Lung (tissue), 11 donors: ENCODE measurements at regions not wholly inside any gene's neighbourhood (a gene's known extent, or its start where the extent isn't known, plus 50 kb on each side); places are given as distances from the start of the nearest gene placed in this dataset.

Experiments
- ATAC-seq: fragments of 200-7000 bp; cut with Tn5 transposase; one replicate; pipeline ENCODE4 v1.9.1; 2020; ENCODE audit warnings: moderate number of reproducible peaks; ENCODE audit not compliant: insufficient read depth, low FRiP score
- DNase-seq, 3 donors: peaks; one replicate each; pipeline ENCODE4 v3.0.0-alpha.2; 2013 to 2017
- H3K27ac ChIP-seq, 2 donors: one replicate each; pipeline ENCODE4 v1.5.1; 2013; ENCODE audit warnings: mild to moderate bottlenecking in 2 of 2, moderate library complexity in 2 of 2, control low read depth in 1 of 2, inconsistent platforms in 1 of 2, low read depth in 1 of 2, low read length in 1 of 2
- H3K27me3 ChIP-seq, 3 donors: one replicate each; pipeline ENCODE4 v1.5.1; 2013; ENCODE audit warnings: low read length in 2 of 3; ENCODE audit not compliant: control insufficient read depth in 3 of 3, insufficient read depth in 3 of 3
- H3K36me3 ChIP-seq, 4 donors: one replicate each; pipeline ENCODE4 v1.5.1; 2013; ENCODE audit warnings: low read length in 4 of 4, mild to moderate bottlenecking in 1 of 4, moderate library complexity in 1 of 4; ENCODE audit not compliant: control insufficient read depth in 4 of 4, insufficient read depth in 4 of 4
- H3K4me1 ChIP-seq, 5 donors: one replicate each; pipeline ENCODE4 v1.5.1; 2013; ENCODE audit warnings: low read length in 5 of 5, mild to moderate bottlenecking in 2 of 5, moderate library complexity in 1 of 5; ENCODE audit not compliant: control insufficient read depth in 5 of 5, insufficient read depth in 5 of 5
- H3K4me3 ChIP-seq: one replicate; pipeline ENCODE4 v1.5.1; 2013; ENCODE audit warnings: mild to moderate bottlenecking, control low read depth, moderate library complexity
- H3K9ac ChIP-seq, 2 donors: one replicate each; pipeline ENCODE4 v1.5.1; 2013; ENCODE audit warnings: low read length in 2 of 2, control low read depth in 1 of 2; ENCODE audit not compliant: insufficient read depth in 1 of 2
- H3K9me3 ChIP-seq, 4 donors: one replicate each; pipeline ENCODE4 v1.5.1; 2013; ENCODE audit warnings: low read length in 3 of 4, mild to moderate bottlenecking in 1 of 4, moderate library complexity in 1 of 4; ENCODE audit not compliant: control insufficient read depth in 4 of 4, insufficient read depth in 3 of 4
- CTCF ChIP-seq: IDR thresholded peaks from 2 replicates; pipeline ENCODE4 v1.5.1; 2012; ENCODE audit warnings: mild to moderate bottlenecking; ENCODE audit errors: control extremely low read depth, extremely low read depth
- WGBS, 2 donors: extraction: QIAGEN DNeasy Blood & Tissue Kit; methylation state at CpG; one replicate each; pipeline ENCODE4 v1.1.7; 2013; 5-methylcytosine and 5-hydroxymethylcytosine counted together
- donor health status: control.
- donor health status: control.
- donor health status: Bipolar disorder and iron deficiency.
- donor health status: healthy.
- donor health status: DM: yes; HTN: yes; CAD: no.

GRCh38 chr15:93314245-93314644, 225.2 kb upstream of the RGMA start:
- peaks cover 0 to 2% (median 0%) of the 10 kb centered on the region in 4 donors for H3K9me3 ChIP-seq
- H3K4me3 ChIP-seq, result no peak overlapping the region
- no peaks in the 10 kb centered on the region for H3K36me3 ChIP-seq
- no peaks in the 10 kb centered on the region for H3K27me3 ChIP-seq
- H3K4me1 ChIP-seq, result peaks cover 0 to 15% (median 1%) of the 10 kb centered on the region in 5 donors
- DNase-seq, result no peak
- ATAC-seq, result no peak
- 91 to 92% methylated on average over 5 of the region's 5 CpGs for WGBS, 2 donors
- TF ChIP-seq CTCF, result no peak
- H3K27ac ChIP-seq, result no peak overlapping the region
- no peak overlapping the region for H3K9ac ChIP-seq

GRCh38 chr15:93312891-93313486, 224.0 kb upstream of the RGMA start:
- H3K9me3 ChIP-seq, result no peaks in the 10 kb centered on the region
- DNase-seq, result peak in 2 of 3 donors; percentile 63 to 74
- H3K27ac ChIP-seq, result no peak overlapping the region
- 75 to 77% methylated on average over 7 of the region's 7 CpGs for WGBS, 2 donors
- H3K36me3 ChIP-seq, result no peaks in the 10 kb centered on the region
- no peak overlapping the region for H3K4me3 ChIP-seq
- no peak for TF ChIP-seq CTCF
- no peak overlapping the region for H3K9ac ChIP-seq
- no peaks in the 10 kb centered on the region for H3K27me3 ChIP-seq
- H3K4me1 ChIP-seq, result peaks cover 0 to 15% (median 1%) of the 10 kb centered on the region in 5 donors
- no peak for ATAC-seq

- H3K4me1 ChIP-seq, result peaks cover 0 to 15% (median 0%) of the 10 kb centered on the region in 5 donors
- no peak overlapping the region for H3K4me3 ChIP-seq
- ATAC-seq (no peak), DNase-seq (no peak)
- H3K27me3 ChIP-seq, result no peaks in the 10 kb centered on the region
- H3K9me3 ChIP-seq, result no peaks in the 10 kb centered on the region
- no peak overlapping the region for H3K27ac ChIP-seq
- WGBS, 2 donors, result 83 to 89% methylated on average over 11 of the region's 11 CpGs
- H3K9ac ChIP-seq, result no peak overlapping the region
- no peak for TF ChIP-seq CTCF
- H3K36me3 ChIP-seq, result no peaks in the 10 kb centered on the region
These were observed 222.6 kb upstream of the RGMA start for GRCh38 chr15:93311620-93312019.
